GM21619 (cell line): ENCODE measurements at regions not wholly inside any gene's neighbourhood (a gene's known extent, or its start where the extent isn't known, plus 50 kb on each side); places are given as distances from the start of the nearest gene placed in this dataset.
"Not testable (repeated sequence)": the region's sequence is repeated elsewhere in the genome, so short reads cannot be mapped to it uniquely, and the experiment has no call there.

ENCODE experiments used
- ATAC-seq: cut with Tn5 transposase; IDR thresholded peaks from one replicate; pipeline ENCODE4 v1.9.1; 2021; ENCODE audit not compliant: unreplicated experiment

GRCh38 chr1:105072850-105073249 is 1323.2 kb downstream of the AMY1C start:
- ATAC-seq: no peak

- no peak for ATAC-seq
Measured at GRCh38 chr1:105073660-105074059, 1324.0 kb downstream of the AMY1C start.

DNA sequence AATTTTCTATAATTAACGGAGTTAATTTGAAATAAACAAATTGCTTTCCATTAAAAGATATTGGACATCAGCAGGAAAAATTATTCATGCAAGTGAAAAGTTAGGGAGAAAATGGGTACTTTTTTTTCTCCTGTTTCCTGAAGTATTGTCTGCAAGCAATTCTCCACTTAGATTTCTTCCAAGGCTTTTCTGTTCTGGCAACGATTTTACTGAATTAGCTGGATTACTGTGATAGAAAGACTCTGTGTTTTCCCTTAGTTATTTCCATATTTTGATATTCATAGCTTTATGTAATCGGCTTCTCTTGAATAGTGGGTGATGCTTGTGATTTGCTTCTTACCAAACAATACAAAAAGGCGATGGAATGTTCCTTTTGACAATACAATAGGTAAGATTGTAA is 1333.9 kb downstream of the AMY1C start:
- ATAC-seq: no peak

- ATAC-seq: no peak
Measured at GRCh38 chr1:105087506-105087905, 1337.8 kb downstream of the AMY1C start.

DNA sequence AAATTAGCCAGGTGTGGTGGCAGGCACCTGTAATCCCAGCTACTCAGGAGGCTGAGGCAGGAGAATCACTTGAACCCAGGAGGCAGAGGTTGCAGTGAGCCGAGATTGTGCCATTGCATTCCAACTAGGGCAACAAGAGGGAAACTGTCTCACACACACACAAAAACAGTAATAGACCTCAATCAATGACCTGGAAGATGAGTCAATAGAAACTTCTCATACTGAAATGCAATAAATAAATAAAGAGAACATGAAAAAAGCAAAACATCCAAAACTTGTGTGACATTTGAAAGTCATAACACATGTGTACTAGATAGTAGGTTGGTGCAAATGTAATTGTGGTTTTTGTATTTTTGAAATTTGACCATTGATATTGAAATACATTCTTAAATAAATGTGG is 1338.5 kb downstream of the AMY1C start:
- ATAC-seq: no peak

GRCh38 chr1:105093893-105094292 is 1344.2 kb downstream of the AMY1C start:
- not testable (repeated sequence) for ATAC-seq

GRCh38 chr1:105100102-105100501 is 1350.4 kb downstream of the AMY1C start:
- ATAC-seq: no peak

- ATAC-seq: no peak
Measured at GRCh38 chr1:105101261-105101660, 1351.6 kb downstream of the AMY1C start.

- no peak for ATAC-seq
Measured at GRCh38 chr1:105102371-105102770, 1352.7 kb downstream of the AMY1C start.

- no peak for ATAC-seq
Measured at GRCh38 chr1:105122041-105122440, 1372.3 kb downstream of the AMY1C start.

DNA sequence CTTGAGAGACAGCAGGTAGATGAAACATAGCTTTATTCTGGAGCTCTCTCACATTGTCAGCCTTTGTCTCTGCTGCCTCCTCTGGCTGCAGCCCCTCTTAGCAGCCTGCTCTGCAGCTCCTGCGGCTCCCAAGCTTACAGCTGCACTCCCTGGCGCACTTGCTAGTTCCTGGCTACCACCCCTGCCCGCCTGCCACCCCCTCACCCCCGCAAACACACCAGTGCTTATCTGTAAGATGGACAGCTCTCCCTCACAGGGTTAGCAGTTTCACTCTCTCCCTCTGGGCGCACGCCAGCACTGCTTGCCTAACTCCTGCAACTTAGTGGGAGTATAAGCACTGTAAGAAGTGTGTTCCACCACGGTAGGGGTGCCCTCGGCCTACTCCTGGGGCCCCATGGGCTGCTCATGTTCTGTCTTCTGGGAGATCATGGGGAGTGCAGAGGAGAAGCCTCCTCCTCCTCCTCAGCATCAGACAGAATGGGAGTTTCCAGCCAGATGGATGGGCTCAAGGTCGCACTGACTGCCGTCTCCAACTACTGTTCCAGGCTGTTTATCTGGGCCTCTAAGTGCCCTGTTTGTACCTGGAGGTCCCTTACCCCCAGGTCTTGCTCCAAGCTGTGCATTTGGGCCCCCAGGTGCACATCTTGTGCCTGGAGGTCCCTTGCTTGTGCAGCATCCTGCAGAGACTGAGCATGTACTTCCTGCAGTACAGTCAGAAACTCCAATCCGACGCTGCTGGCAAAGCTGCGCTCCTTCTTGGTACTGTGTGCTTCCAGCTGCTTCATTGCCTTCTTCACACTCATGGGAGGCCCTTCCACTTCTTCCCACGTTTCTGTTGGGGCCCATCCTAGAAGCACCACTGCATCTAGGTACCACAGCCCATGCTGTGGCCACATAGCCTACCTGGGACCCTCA is 1388.1 kb downstream of the AMY1C start:
- ATAC-seq: no peak

- no peak for ATAC-seq
Measured at GRCh38 chr1:105138458-105138893, 1388.8 kb downstream of the AMY1C start.

- no peak for ATAC-seq
Measured at GRCh38 chr1:105172788-105173187, 1423.1 kb downstream of the AMY1C start.

GRCh38 chr1:105180789-105181188 is 1431.1 kb downstream of the AMY1C start:
- ATAC-seq: no peak

DNA sequence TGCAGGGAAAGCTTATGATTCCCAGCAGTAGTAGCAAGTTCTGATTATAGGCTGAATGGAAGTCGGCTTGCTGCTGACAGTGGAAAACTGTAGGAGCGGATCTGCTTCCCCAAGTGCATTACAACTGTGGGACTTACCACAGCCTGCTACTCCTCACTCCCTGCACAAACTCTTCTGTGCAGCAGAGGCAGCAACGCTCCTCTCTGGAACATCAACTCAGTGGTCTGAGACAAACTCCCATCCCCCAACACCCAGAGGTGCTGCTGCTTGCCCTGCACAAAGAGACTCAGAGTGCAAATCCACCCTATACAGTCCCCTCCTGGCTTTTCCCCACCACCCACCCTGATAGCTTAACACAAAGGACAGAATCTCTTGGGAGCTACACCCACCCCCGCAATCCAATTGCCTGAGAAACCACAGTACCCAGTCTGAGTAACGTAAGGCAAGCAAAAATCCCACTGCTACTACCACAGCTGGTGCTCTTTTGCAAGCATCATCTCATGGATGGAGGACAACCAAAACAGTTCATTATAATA is 1455.2 kb downstream of the AMY1C start:
- no peak for ATAC-seq

GRCh38 chr1:105208581-105208980 is 1458.9 kb downstream of the AMY1C start:
- ATAC-seq: no peak

- no peak for ATAC-seq
Measured at GRCh38 chr1:105210747-105211146, 1461.0 kb downstream of the AMY1C start.

DNA sequence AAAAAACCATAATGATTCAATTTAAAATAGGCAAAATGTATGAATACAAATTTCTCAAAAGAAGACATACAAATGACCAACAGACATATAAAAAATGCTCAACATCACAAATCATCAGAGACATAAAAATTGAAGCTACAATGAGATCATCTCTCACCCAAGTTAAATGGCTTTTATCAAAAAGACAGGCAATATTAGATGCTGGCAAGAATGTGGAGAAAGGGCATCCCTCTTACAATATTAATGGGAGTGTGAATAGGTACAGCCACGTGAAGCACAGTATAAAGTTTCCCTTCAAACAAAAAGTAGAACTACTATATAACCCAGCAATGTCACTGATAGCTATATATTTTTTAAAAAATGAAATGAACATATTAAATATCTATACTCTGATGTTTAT is 1481.7 kb downstream of the AMY1C start:
- no peak for ATAC-seq

DNA sequence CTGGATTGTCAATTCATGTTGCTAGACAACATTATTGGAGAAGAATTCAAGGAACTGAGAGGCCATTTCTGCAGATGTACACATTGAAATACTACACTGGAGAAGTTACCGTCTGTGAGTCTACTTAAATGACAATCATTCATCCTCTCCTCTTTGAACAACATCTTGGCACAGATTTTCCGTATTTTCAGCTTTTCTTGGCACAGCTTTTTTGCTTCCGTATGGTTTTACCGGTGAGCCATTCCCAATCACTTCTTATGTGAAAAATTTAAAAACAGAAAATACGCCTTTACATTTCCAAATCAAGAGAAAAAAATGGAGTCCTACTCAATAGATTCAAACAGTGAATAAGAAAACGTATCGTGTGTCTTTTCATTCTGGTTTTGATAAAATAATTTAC is 1493.7 kb downstream of the AMY1C start:
- no peak for ATAC-seq

DNA sequence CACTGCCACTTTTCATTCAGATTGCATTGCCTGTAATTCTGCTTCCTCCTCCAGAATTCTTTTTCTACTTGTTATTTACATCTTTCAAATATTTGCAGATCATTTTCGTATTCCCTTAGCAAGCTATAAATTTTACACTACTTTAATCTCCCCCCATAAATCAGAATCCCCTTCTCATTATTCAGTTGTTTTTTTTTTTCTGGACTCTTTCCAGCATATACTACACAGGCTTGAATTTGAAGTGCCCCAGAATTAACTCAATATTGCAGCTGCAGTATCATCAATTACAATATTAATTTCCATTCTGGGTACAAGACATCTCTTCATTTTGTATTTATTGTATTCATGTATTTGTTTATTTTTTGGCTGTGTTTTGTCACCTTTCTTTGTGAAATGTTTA is 1494.3 kb downstream of the AMY1C start:
- no peak for ATAC-seq

GRCh38 chr1:105254906-105255305 is 1505.2 kb downstream of the AMY1C start:
- ATAC-seq: no peak

- ATAC-seq: no peak
Measured at GRCh38 chr1:105260001-105260400, 1510.3 kb downstream of the AMY1C start.

DNA sequence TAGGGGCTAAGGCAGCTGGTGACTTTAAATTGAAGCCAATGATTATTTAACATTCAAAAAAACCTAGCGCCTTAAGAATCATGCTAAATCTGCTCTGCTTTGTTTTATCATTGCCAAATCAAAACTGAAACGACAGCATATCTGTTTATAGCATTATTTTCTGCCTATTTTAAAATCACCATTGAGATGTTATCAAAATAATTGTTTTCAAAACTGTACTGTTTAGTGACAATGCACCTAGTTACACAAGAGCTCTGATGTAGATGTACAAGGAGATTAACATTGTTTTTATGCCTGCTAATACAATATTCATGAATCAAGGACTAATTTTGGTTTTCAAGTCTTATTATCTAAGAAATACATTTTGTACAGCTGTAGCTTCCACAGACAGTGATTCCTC is 1521.3 kb downstream of the AMY1C start:
- no peak for ATAC-seq
